ENCODE measurements at regions not wholly inside any gene's neighbourhood (a gene's known extent, or its start where the extent isn't known, plus 50 kb on each side); places are given as distances from the start of the nearest gene placed in this dataset.

- Histone ChIP-seq H3K9ac (ENCODE audit: insufficient read depth, low read depth, low read length) (no peak overlapping the region), H3K79me2 (ENCODE audit: insufficient read depth, low read length) (no peaks in the 10 kb centered on the region), H3K27me3 (ENCODE audit: control insufficient read depth in 1 of 2, insufficient read depth in 2 of 2, low read length in 2 of 2) (no peaks in the 10 kb centered on the region), H3K4me2 (ENCODE audit: low read depth, low read length) (no peak overlapping the region), H2AFZ (ENCODE audit: low read length) (no peak overlapping the region), H3K27ac (ENCODE audit: extremely low read length, insufficient read depth, low read length) (no peak overlapping the region), H3K36me3 (replicated peaks in 1 of 2; ENCODE audit: control insufficient read depth in 1 of 2, insufficient read depth in 2 of 2, low read length in 2 of 2) (no peaks in the 10 kb centered on the region), H3K4me1 (ENCODE audit: insufficient read depth, low read length) (no peaks in the 10 kb centered on the region), H4K20me1 (ENCODE audit: insufficient read depth, low read length) (no peaks in the 10 kb centered on the region), H3K9me3 (ENCODE audit: low read length) (peaks cover 15% of the 10 kb centered on the region), H3K4me3 (replicated peaks in 1 of 3; ENCODE audit: insufficient read depth in 1 of 3, low read depth in 2 of 3, low read length in 3 of 3) (no peak overlapping the region)
- FAIRE-seq (no peak), DNase-seq (ENCODE audit: low spot score) (no peak), ATAC-seq (no peak)
- TF ChIP-seq MAFF (IDR thresholded peaks at IDR 0.05; ENCODE audit: low read depth, low read length): peak; percentile 26; the same call in 1 of the 2 replicates
- TF ChIP-seq ZNF567 (CRISPR knock-in tag; IDR thresholded peaks at IDR 0.05; ENCODE audit: borderline replicate concordance): no peak
- no peak for TF ChIP-seq MIER2 (CRISPR knock-in tag; IDR thresholded peaks at IDR 0.05)
- TF ChIP-seq ZNF205 (CRISPR knock-in tag; IDR thresholded peaks at IDR 0.05): no peak
- no peak for TF ChIP-seq GRHL1 (CRISPR knock-in tag; conservative IDR thresholded peaks at IDR 0.05)
- no peak for TF ChIP-seq EZH2 (conservative IDR thresholded peaks at IDR 0.05; ENCODE audit: low read depth, low read length)
- TF ChIP-seq TMF1 (CRISPR knock-in tag; IDR thresholded peaks at IDR 0.05; ENCODE audit: low read depth): no peak
- no peak for TF ChIP-seq HNF4G (IDR thresholded peaks at IDR 0.05; ENCODE audit: borderline replicate concordance, low read depth, low read length)
- TF ChIP-seq HNF4G (CRISPR knock-in tag; IDR thresholded peaks at IDR 0.05; ENCODE audit: borderline replicate concordance, low read depth): no peak
- no peak for TF ChIP-seq ZNF484 (CRISPR knock-in tag; IDR thresholded peaks at IDR 0.05; ENCODE audit: borderline replicate concordance, low read depth)
- peak in 1 of 2 experiments; percentile 29; a peak in 3 of 4 replicates for TF ChIP-seq MAFK (conservative IDR thresholded peaks at IDR 0.05 in 1 of 2, IDR thresholded peaks at IDR 0.05 in 1 of 2; ENCODE audit: low read length in 2 of 2)
- TF ChIP-seq FOXA3 (CRISPR knock-in tag; IDR thresholded peaks at IDR 0.05): no peak
- no peak for TF ChIP-seq CHD4 (IDR thresholded peaks at IDR 0.05; ENCODE audit: borderline replicate concordance, low read length)
- no peak for TF ChIP-seq ZNF879 (CRISPR knock-in tag; IDR thresholded peaks at IDR 0.05)
- no peak for TF ChIP-seq ZNF773 (CRISPR knock-in tag; IDR thresholded peaks at IDR 0.05; ENCODE audit: borderline replicate concordance)
- intact Hi-C loops (cut with micrococcal nuclease; ENCODE audit: unreplicated experiment): no loop called here
- ChIA-PET CTCF (ENCODE audit: low intra/inter-chr PET ratio, low total read pairs) (no interaction called here), POLR2A (no interaction called here)
- 0% methylated on average over 2 of the region's 2 CpGs for WGBS (ENCODE audit: low lambda C conversion rate)
- no TSS peak for BruUV-seq (replicated peaks)
- in situ Hi-C loops (cut with HindIII; ENCODE audit: extremely low pct_ligation_motif_present, low pct_unique_long_range_greater_than_20kb): no loop called here
Observed at GRCh38 chr6:153758516-153758915, 280.5 kb upstream of the OPRM1 start.
